GM12874 (cell line): ENCODE measurements at regions not wholly inside any gene's neighbourhood (a gene's known extent, or its start where the extent isn't known, plus 50 kb on each side); places are given as distances from the start of the nearest gene placed in this dataset.

Experiments
- CTCF ChIP-seq: IDR thresholded peaks from 2 replicates; pipeline ENCODE4 v1.5.1; 2011; ENCODE audit warnings: low read depth, mild to moderate bottlenecking, control low read depth, low read length, moderate library complexity; ENCODE audit not compliant: insufficient read depth

GRCh38 chr5:98372351-98372750 lies 401.1 kb upstream of the RGMB start:
- TF ChIP-seq CTCF, result no peak

GRCh38 chr5:98391921-98392625 lies 381.4 kb upstream of the RGMB start:
- no peak for TF ChIP-seq CTCF

GRCh38 chr5:98397081-98397480 lies 376.4 kb upstream of the RGMB start:
- no peak for TF ChIP-seq CTCF

GRCh38 chr5:98398465-98398864 lies 375.0 kb upstream of the RGMB start:
- no peak for TF ChIP-seq CTCF

GRCh38 chr5:98401656-98402055 lies 371.8 kb upstream of the RGMB start:
- TF ChIP-seq CTCF, result no peak

- no peak for TF ChIP-seq CTCF
These were observed 371.3 kb upstream of the RGMB start for GRCh38 chr5:98402130-98402529.

- no peak for TF ChIP-seq CTCF
These were observed 370.3 kb upstream of the RGMB start for GRCh38 chr5:98403131-98403530.
